Body of pancreas (tissue), 4 donors: ENCODE measurements at regions not wholly inside any gene's neighbourhood (a gene's known extent, or its start where the extent isn't known, plus 50 kb on each side); places are given as distances from the start of the nearest gene placed in this dataset.

Experiments used
- POLR2A ChIP-seq, 3 donors: fragments of 450-650 bp; IDR thresholded peaks; one replicate each; pipeline ENCODE4 v1.6.1; 2016; ENCODE audit warnings: antibody characterized with exemption in 3 of 3, mild to moderate bottlenecking in 2 of 3
- TF ChIP-seq, protein P1 (sequence below), 7 experiments: fragments of 450-650 bp in 4 of 7; fragments of 200-600 bp in 3 of 7; sonication (generic) in 3 of 7; IDR thresholded peaks; one replicate each; pipeline ENCODE4 v1.5.1; 2016 to 2019; ENCODE audit warnings: antibody characterized with exemption in 7 of 7

DNA sequence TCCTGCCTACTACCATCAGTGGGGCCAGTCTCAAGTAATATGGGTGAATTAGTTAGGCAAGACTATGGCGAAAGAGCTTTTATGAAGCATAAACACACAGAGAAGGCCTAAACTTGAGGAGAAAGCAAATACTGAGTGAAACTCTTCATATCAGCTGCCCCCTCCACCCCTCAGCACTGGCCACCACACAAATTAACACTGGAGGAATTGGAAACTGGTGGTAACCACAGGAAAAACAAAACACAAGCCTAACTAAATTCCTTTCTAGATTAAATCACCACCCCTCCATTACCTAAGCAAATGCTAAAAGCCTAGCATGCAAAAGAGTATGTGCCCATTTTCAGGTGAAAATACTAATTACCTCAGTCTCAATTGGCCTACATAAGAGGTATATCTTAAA, 774.7 kb upstream of the NECTIN3 start:
- TF ChIP-seq, protein P1, sequence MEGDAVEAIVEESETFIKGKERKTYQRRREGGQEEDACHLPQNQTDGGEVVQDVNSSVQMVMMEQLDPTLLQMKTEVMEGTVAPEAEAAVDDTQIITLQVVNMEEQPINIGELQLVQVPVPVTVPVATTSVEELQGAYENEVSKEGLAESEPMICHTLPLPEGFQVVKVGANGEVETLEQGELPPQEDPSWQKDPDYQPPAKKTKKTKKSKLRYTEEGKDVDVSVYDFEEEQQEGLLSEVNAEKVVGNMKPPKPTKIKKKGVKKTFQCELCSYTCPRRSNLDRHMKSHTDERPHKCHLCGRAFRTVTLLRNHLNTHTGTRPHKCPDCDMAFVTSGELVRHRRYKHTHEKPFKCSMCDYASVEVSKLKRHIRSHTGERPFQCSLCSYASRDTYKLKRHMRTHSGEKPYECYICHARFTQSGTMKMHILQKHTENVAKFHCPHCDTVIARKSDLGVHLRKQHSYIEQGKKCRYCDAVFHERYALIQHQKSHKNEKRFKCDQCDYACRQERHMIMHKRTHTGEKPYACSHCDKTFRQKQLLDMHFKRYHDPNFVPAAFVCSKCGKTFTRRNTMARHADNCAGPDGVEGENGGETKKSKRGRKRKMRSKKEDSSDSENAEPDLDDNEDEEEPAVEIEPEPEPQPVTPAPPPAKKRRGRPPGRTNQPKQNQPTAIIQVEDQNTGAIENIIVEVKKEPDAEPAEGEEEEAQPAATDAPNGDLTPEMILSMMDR (IDR thresholded peaks at IDR 0.05), result no peak
- no peak for TF ChIP-seq POLR2A (IDR thresholded peaks at IDR 0.05)
